SK-N-MC (cell line): ENCODE measurements at regions not wholly inside any gene's neighbourhood (a gene's known extent, or its start where the extent isn't known, plus 50 kb on each side); places are given as distances from the start of the nearest gene placed in this dataset.

Source experiments
- EZH2 ChIP-seq: fragments of 200-600 bp; sonication (generic); IDR thresholded peaks from one replicate; pipeline ENCODE4 v1.6.1; 2017; ENCODE audit warnings: antibody characterized with exemption
- POLR2AphosphoS5 ChIP-seq: IDR thresholded peaks from 2 replicates; pipeline ENCODE4 v1.6.1; 2012; ENCODE audit warnings: mild to moderate bottlenecking, low read depth, low read length, borderline replicate concordance

GRCh38 chr2:120666433-120666832, 69.2 kb upstream of the GLI2 start:
- TF ChIP-seq EZH2 (no peak), POLR2AphosphoS5 (no peak)
